ENCODE measurements at regions not wholly inside any gene's neighbourhood (a gene's known extent, or its start where the extent isn't known, plus 50 kb on each side); places are given as distances from the start of the nearest gene placed in this dataset.
A peak's percentile ranks its signal among the peaks of the same experiment; 100 is the strongest.

DNA sequence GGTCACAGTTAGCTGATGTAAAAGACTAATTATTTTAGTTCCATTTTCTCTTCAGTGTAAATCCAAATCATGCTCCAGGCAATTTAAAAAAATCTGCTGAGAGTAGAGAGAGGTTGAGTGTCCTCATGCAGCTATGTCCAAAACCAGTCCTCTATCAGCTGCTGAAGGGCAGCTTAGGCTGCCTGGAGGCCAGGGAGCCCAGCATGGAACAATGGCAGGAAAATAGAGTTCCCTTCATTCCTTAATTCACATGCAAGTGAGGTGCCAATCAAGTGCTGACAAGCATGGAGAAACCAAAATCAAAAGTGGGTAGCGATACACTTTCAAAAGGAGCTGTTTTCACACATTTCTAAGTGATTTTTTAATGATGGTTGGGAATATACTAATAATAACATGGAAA is 78.3 kb upstream of the POU5F2 start:
- no peak overlapping the region for H3K27ac Mint-ChIP-seq
- peaks cover 0 to 6% of the 10 kb centered on the region in 2 donors for H3K36me3 Mint-ChIP-seq (ENCODE audit: insufficient read depth in 2 of 2)
- H3K9me3 Mint-ChIP-seq: no peaks in the 10 kb centered on the region
- no peaks in the 10 kb centered on the region for H3K27me3 Mint-ChIP-seq (ENCODE audit: low read depth)
- no peak overlapping the region for H3K4me3 Mint-ChIP-seq
- H3K4me1 Mint-ChIP-seq (ENCODE audit: low read depth): no peaks in the 10 kb centered on the region
- DNase-seq: no peak
- no peak for ATAC-seq (replicated peaks in 1 of 2)

DNA sequence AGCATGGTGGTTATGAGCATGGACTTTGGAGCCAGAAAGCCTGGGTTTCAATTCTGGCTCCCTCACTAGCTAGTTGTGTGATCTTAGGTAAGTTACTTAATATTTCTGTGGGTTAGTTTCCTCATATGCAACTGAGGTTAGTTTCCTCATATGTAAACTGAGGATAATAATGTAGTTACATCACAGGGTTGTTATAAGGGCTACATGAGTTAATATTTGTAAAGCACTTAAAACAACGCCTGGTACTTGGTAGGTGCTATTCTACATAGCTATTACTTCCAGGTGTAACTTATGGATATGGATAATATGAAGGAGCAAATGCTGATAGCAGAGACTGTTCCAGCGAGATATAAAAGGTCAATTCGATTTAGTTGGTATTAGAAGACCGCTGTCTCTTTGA is 69.4 kb upstream of the POU5F2 start:
- DNase-seq (no peak), ATAC-seq (replicated peaks in 1 of 2) (no peak)
- Mint-ChIP-seq H3K36me3 (ENCODE audit: insufficient read depth in 2 of 2) (peaks cover 0 to under 1% of the 10 kb centered on the region in 2 donors), H3K9me3 (no peaks in the 10 kb centered on the region), H3K4me1 (ENCODE audit: low read depth) (no peaks in the 10 kb centered on the region), H3K27ac (no peak overlapping the region), H3K4me3 (no peak overlapping the region), H3K27me3 (ENCODE audit: low read depth) (no peaks in the 10 kb centered on the region)

DNA sequence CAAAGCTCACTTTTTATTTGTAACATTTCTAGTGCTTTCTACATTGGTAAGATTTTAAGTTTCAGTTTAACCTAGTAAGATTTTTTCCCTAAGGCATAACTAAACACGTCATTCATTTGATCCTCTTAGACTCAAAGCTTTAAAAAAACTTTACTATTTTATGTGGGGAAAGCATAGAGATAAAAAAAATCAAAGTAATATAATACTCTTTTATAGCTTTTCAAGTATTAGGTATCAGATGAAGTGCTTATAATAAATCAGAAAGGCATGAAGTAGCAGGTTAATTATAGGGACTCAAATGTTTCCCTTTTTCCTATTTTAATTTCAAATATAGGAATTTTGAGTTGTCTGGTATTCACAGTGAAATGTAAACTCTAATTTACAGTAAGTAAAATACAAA is 68.0 kb upstream of the POU5F2 start:
- H3K27me3 Mint-ChIP-seq (ENCODE audit: low read depth): no peaks in the 10 kb centered on the region
- no peak overlapping the region for H3K4me3 Mint-ChIP-seq
- ATAC-seq (replicated peaks in 1 of 2): no peak
- H3K36me3 Mint-ChIP-seq (ENCODE audit: insufficient read depth in 2 of 2): no peaks in the 10 kb centered on the region
- H3K4me1 Mint-ChIP-seq (ENCODE audit: low read depth): no peaks in the 10 kb centered on the region
- no peaks in the 10 kb centered on the region for H3K9me3 Mint-ChIP-seq
- DNase-seq: no peak
- no peak overlapping the region for H3K27ac Mint-ChIP-seq

DNA sequence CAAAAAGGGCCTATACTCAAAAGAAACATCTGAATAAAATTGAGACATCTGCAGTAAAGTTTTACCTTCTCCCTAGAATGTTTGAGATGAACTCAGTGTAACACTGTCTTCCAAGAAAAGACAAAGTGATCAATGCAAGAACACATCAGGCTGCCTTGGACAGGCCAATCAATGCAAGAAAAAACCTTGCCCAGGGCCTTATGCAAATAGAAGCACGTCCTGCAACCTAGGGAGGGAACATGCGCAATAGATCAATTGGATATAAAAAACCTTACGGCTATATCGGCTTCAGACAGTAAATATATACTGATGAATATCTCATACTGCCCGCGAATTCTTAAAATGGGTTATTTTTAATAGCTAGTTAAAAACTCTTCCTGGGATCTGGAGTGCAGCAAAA is 66.4 kb upstream of the POU5F2 start:
- no peaks in the 10 kb centered on the region for H3K36me3 Mint-ChIP-seq (ENCODE audit: insufficient read depth in 2 of 2)
- H3K27ac Mint-ChIP-seq: no peak overlapping the region
- H3K9me3 Mint-ChIP-seq: no peaks in the 10 kb centered on the region
- no peak for DNase-seq
- H3K27me3 Mint-ChIP-seq (ENCODE audit: low read depth): no peaks in the 10 kb centered on the region
- no peak overlapping the region for H3K4me3 Mint-ChIP-seq
- H3K4me1 Mint-ChIP-seq (ENCODE audit: low read depth): no peaks in the 10 kb centered on the region
- ATAC-seq (replicated peaks in 1 of 2): no peak

DNA sequence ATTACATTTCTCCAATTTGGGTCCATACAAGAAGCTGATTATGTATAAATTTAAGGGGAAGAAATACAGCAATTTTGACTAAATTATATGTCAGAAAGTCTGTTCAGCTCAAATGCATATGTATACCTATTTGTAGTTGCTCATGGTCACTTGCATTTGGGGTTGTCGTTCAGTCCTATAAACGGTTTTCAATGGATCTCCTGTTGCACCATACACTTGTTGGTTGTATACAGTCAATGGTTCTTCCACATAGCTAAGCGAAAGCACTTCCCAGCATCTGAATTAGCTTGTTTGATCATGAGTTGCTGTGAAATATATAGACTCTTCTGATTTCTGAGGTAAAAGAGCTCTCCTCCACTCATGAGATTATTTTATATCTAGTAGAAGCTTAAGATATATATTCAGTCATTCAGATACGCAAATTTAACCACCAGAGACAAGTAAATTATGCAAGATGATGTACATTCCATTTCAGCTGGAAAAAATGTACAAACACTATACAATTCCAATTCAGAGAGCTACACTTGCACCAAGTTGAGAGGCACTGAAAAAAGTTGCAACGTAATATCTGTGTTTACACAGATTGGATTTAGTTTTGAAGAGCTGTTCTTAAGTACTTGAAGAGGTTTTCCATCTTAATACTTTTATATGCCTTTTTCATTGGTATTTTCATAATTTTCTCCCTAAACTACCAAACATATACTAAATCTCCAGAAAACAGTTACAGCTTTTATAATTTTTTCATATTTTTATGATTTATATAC is 64.4 kb upstream of the POU5F2 start:
- ATAC-seq (replicated peaks in 1 of 2) (no peak), DNase-seq (no peak)
- no peak overlapping the region for H3K27ac Mint-ChIP-seq
- peaks cover 4% of the 10 kb centered on the region for H3K4me1 Mint-ChIP-seq (ENCODE audit: low read depth)
- H3K4me3 Mint-ChIP-seq: no peak overlapping the region
- H3K9me3 Mint-ChIP-seq: no peaks in the 10 kb centered on the region
- no peaks in the 10 kb centered on the region for H3K27me3 Mint-ChIP-seq (ENCODE audit: low read depth)
- H3K36me3 Mint-ChIP-seq (ENCODE audit: insufficient read depth in 2 of 2): no peaks in the 10 kb centered on the region

GRCh38 chr5:93800988-93801811 is 59.8 kb upstream of the POU5F2 start:
- Mint-ChIP-seq H3K36me3 (ENCODE audit: insufficient read depth in 2 of 2) (no peaks in the 10 kb centered on the region), H3K9me3 (no peaks in the 10 kb centered on the region), H3K4me1 (ENCODE audit: low read depth) (peaks cover 4% of the 10 kb centered on the region), H3K27me3 (ENCODE audit: low read depth) (no peaks in the 10 kb centered on the region), H3K27ac (no peak overlapping the region), H3K4me3 (no peak overlapping the region)
- ATAC-seq (replicated peaks in 1 of 2) (no peak), DNase-seq (peak; percentile 7 to 30)

DNA sequence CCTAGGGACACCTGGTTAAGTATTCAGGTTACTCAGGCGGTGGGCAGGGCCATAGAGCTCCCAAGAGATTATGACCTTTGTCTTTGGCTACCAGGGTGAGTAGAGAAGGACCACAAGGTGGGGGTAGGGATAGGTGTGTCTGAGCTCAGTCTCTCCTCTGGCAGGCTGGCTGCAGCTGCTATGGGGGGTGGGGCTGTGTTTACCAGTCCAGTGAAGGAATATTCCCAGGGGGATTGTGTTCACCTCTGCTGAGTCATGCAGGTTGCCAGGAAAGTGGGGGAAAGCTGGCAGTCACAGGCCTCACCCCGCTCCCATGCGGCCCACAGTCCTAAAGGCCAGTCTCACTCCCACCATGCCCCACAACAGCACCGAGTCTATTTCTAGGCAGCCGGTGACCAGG is 53.6 kb upstream of the POU5F2 start:
- H3K4me3 Mint-ChIP-seq: no peak overlapping the region
- H3K36me3 Mint-ChIP-seq (ENCODE audit: insufficient read depth in 2 of 2): peaks cover 0 to 3% of the 10 kb centered on the region in 2 donors
- DNase-seq: no peak
- no peak overlapping the region for H3K27ac Mint-ChIP-seq
- no peak for ATAC-seq (replicated peaks in 1 of 2)
- H3K4me1 Mint-ChIP-seq (ENCODE audit: low read depth): no peaks in the 10 kb centered on the region
- H3K27me3 Mint-ChIP-seq (ENCODE audit: low read depth): no peaks in the 10 kb centered on the region
- no peaks in the 10 kb centered on the region for H3K9me3 Mint-ChIP-seq

GRCh38 chr5:93793159-93793781 is 51.9 kb upstream of the POU5F2 start:
- Mint-ChIP-seq H3K4me1 (ENCODE audit: low read depth) (no peaks in the 10 kb centered on the region), H3K27ac (no peak overlapping the region), H3K27me3 (ENCODE audit: low read depth) (no peaks in the 10 kb centered on the region), H3K9me3 (no peaks in the 10 kb centered on the region), H3K4me3 (no peak overlapping the region), H3K36me3 (ENCODE audit: insufficient read depth in 2 of 2) (peaks cover 0 to 3% of the 10 kb centered on the region in 2 donors)
- no peak for DNase-seq
- no peak for ATAC-seq (replicated peaks in 1 of 2)

GRCh38 chr5:93791518-93791972 is 50.1 kb upstream of the POU5F2 start:
- peaks cover 0 to 3% of the 10 kb centered on the region in 2 donors for H3K36me3 Mint-ChIP-seq (ENCODE audit: insufficient read depth in 2 of 2)
- H3K27ac Mint-ChIP-seq: peak overlapping the region; percentile 54
- H3K4me1 Mint-ChIP-seq (ENCODE audit: low read depth): no peaks in the 10 kb centered on the region
- no peak overlapping the region for H3K4me3 Mint-ChIP-seq
- no peaks in the 10 kb centered on the region for H3K27me3 Mint-ChIP-seq (ENCODE audit: low read depth)
- DNase-seq: no peak
- ATAC-seq (replicated peaks in 1 of 2): no peak
- H3K9me3 Mint-ChIP-seq: no peaks in the 10 kb centered on the region
